ENCODE measurements at regions not wholly inside any gene's neighbourhood (a gene's known extent, or its start where the extent isn't known, plus 50 kb on each side); places are given as distances from the start of the nearest gene placed in this dataset.

- DNase-seq (ENCODE audit: low read depth, low spot score) = no peak
- Histone ChIP-seq H3K27ac (ENCODE audit: low read depth, low read length) (no peak overlapping the region), H3K27me3 (ENCODE audit: control insufficient read depth, insufficient read depth, low read length) (no peaks in the 10 kb centered on the region), H3K4me3 (ENCODE audit: low read depth, low read length) (no peak overlapping the region), H3K9me3 (ENCODE audit: control insufficient read depth, insufficient read depth, low read length) (no peaks in the 10 kb centered on the region)
- TF ChIP-seq CTCF (IDR thresholded peaks at IDR 0.05; ENCODE audit: low read depth, low read length) = no peak
- ChIA-PET POLR2A (no interaction called here), CTCF (interaction anchor here (0.6 kb wide), 1 partner anchor 8 kb away, joined by 3 read pairs; no protein-coding TSS in a partner anchor)
Measured at GRCh38 chr3:106215047-106215446, 346.2 kb upstream of the CBLB start.

GRCh38 chr3:106217745-106218144, 348.9 kb upstream of the CBLB start:
- no peak for TF ChIP-seq CTCF (IDR thresholded peaks at IDR 0.05; ENCODE audit: low read depth, low read length)
- CTCF ChIA-PET = no interaction called here

GRCh38 chr3:106227068-106227467, 358.3 kb upstream of the CBLB start:
- no peak for DNase-seq (ENCODE audit: low read depth, low spot score)
- CTCF ChIA-PET = no interaction called here

More at GRCh38 chr3:106217745-106218144, 348.9 kb upstream of the CBLB start:
- H3K9me3 ChIP-seq (ENCODE audit: control insufficient read depth, insufficient read depth, low read length) = no peaks in the 10 kb centered on the region
- POLR2A ChIA-PET = no interaction called here
- no peak for DNase-seq (ENCODE audit: low read depth, low spot score)
- H3K4me3 ChIP-seq (ENCODE audit: low read depth, low read length) = no peak overlapping the region
- H3K27ac ChIP-seq (ENCODE audit: low read depth, low read length) = no peak overlapping the region
- H3K27me3 ChIP-seq (ENCODE audit: control insufficient read depth, insufficient read depth, low read length) = no peaks in the 10 kb centered on the region

GRCh38 chr3:106228271-106228670, 359.5 kb upstream of the CBLB start:
- ChIA-PET POLR2A (no interaction called here), CTCF (no interaction called here)
- no peak for TF ChIP-seq CTCF (IDR thresholded peaks at IDR 0.05; ENCODE audit: low read depth, low read length)
- Histone ChIP-seq H3K9me3 (ENCODE audit: control insufficient read depth, insufficient read depth, low read length) (no peaks in the 10 kb centered on the region), H3K27me3 (ENCODE audit: control insufficient read depth, insufficient read depth, low read length) (no peaks in the 10 kb centered on the region), H3K4me3 (ENCODE audit: low read depth, low read length) (no peak overlapping the region), H3K27ac (ENCODE audit: low read depth, low read length) (no peak overlapping the region)
- no peak for DNase-seq (ENCODE audit: low read depth, low spot score)

More at GRCh38 chr3:106227068-106227467, 358.3 kb upstream of the CBLB start:
- no peak for TF ChIP-seq CTCF (IDR thresholded peaks at IDR 0.05; ENCODE audit: low read depth, low read length)
- no peak overlapping the region for H3K27ac ChIP-seq (ENCODE audit: low read depth, low read length)
- no peaks in the 10 kb centered on the region for H3K27me3 ChIP-seq (ENCODE audit: control insufficient read depth, insufficient read depth, low read length)
- no peak overlapping the region for H3K4me3 ChIP-seq (ENCODE audit: low read depth, low read length)
- POLR2A ChIA-PET = no interaction called here
- H3K9me3 ChIP-seq (ENCODE audit: control insufficient read depth, insufficient read depth, low read length) = no peaks in the 10 kb centered on the region

GRCh38 chr3:106229495-106230278, 360.9 kb upstream of the CBLB start:
- Histone ChIP-seq H3K4me3 (ENCODE audit: low read depth, low read length) (no peak overlapping the region), H3K9me3 (ENCODE audit: control insufficient read depth, insufficient read depth, low read length) (no peaks in the 10 kb centered on the region), H3K27ac (ENCODE audit: low read depth, low read length) (no peak overlapping the region), H3K27me3 (ENCODE audit: control insufficient read depth, insufficient read depth, low read length) (no peaks in the 10 kb centered on the region)
- POLR2A ChIA-PET = no interaction called here
- DNase-seq (ENCODE audit: low read depth, low spot score) = no peak
- no peak for TF ChIP-seq CTCF (IDR thresholded peaks at IDR 0.05; ENCODE audit: low read depth, low read length)
- CTCF ChIA-PET = no interaction called here
